ENCODE measurements at regions not wholly inside any gene's neighbourhood (a gene's known extent, or its start where the extent isn't known, plus 50 kb on each side); places are given as distances from the start of the nearest gene placed in this dataset.
A peak's percentile ranks its signal among the peaks of the same experiment; 100 is the strongest.
"Not testable (repeated sequence)": the region's sequence is repeated elsewhere in the genome, so short reads cannot be mapped to it uniquely, and the experiment has no call there.

GRCh38 chr2:216943109-216943508 lies 83.2 kb upstream of the TNP1 start:
- no peak for DNase-seq
- intact Hi-C loops (cut with DNase I): no loop called here

- no peak for DNase-seq
- intact Hi-C loops (cut with DNase I): no loop called here
These were observed 82.6 kb upstream of the TNP1 start for GRCh38 chr2:216942465-216942864.

- DNase-seq: no peak
- intact Hi-C loops (cut with DNase I): no loop called here
These were observed 82.2 kb upstream of the TNP1 start for GRCh38 chr2:216942016-216942415.

DNA sequence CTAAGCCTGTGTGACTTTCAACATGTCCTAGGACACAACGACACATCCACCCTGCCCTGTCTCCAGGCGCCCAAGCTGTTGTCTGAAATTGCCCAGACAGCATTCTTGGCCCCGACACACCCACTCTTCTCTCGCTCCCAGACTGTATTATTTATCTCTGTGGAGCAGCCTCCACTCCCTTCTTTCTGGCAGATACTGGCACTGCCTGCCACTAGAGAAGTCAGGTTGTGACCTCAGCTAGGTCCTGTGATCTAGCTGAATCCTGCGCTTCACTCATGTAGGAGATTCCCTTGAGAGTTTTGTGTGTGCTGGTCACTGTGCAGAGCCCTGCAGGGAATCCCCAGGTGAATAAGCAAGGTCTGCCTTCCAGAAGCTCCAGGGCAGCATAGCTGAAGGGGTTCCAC lies 77.1 kb upstream of the TNP1 start:
- no peak for DNase-seq
- intact Hi-C loops (cut with DNase I): no loop called here

- intact Hi-C loops (cut with DNase I): no loop called here
- DNase-seq: no peak
These were observed 74.8 kb upstream of the TNP1 start for GRCh38 chr2:216934623-216935022.

- no peak for DNase-seq
- intact Hi-C loops (cut with DNase I): no loop called here
These were observed 74.3 kb upstream of the TNP1 start for GRCh38 chr2:216934151-216934550.

DNA sequence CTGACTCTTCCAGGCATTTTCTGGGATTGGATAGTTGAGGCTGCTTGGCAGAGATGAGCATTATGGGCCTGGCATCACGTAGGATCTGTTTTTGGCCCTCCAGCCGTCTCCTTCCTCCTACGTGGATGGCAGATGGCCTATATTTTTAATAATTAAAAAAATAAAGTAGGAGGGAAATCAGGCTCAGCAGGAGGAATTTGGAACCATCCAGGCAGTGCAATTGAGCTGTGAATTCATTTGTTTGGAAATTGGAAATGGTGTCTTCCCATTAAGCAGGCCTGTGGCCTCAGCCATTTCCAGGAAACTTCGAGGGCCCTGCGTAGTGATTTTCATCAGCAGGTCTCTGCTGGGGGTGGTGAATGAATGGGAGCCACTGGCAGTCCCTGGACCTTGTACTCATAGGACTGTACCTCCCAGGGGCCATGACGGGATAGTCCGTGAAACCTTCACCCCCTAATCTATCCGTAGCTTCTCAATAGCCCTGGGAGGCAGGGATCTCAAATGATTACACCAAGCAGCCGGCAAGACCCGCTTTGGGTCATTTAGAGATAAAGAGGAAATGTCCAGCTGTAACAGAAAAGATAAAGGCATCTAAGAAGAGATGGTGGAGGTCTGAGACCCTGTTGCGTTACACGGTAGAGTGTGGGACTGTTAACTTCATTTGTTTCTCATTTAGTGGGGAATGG lies 73.1 kb upstream of the TNP1 start:
- intact Hi-C loops (cut with DNase I): no loop called here
- DNase-seq: no peak

DNA sequence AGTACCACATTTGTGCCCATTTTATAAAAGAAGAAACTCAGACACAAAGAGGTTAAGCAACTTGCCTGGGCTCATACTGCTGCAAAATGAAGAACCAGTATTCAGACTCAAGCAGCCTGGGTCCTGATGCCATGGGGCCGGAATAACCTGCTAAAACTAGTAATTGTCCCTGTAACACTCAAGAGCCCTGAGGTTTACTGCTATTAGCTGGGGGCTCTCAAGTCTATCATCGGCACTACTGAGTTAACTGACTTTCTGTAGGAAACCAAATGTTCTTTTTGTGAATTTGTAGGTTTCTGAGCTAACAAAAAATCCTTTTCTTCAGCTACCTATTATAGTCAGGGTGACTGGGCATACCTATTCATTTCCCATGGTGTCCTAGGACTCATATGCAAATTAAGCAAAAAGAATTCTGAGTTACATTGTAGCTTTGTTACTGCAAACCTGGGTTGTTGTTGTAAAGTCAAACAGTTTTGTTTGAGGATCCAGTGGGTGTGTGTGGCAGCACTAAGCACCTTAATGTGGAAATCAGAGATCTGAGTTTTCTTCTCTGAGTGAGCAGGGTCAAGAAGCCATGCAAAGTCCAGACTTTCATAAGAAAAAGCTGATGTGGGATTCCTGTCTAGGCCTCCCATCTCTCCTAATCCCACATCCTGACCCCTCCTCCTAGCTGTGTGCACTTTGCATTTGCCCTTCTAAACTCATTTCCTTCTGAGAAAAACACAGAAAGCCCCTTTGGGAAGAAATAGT lies 72.4 kb upstream of the TNP1 start:
- no peak for DNase-seq
- intact Hi-C loops (cut with DNase I): no loop called here

- DNase-seq: no peak
- intact Hi-C loops (cut with DNase I): no loop called here
These were observed 70.9 kb upstream of the TNP1 start for GRCh38 chr2:216930716-216931115.

GRCh38 chr2:216929338-216929737 lies 69.5 kb upstream of the TNP1 start:
- intact Hi-C loops (cut with DNase I); DNase-seq: not testable (repeated sequence)

- no peak for DNase-seq
- intact Hi-C loops (cut with DNase I): no loop called here
These were observed 67.3 kb upstream of the TNP1 start for GRCh38 chr2:216927163-216927562.

- DNase-seq: no peak
- intact Hi-C loops (cut with DNase I): no loop called here
These were observed 65.9 kb upstream of the TNP1 start for GRCh38 chr2:216925636-216926366.

DNA sequence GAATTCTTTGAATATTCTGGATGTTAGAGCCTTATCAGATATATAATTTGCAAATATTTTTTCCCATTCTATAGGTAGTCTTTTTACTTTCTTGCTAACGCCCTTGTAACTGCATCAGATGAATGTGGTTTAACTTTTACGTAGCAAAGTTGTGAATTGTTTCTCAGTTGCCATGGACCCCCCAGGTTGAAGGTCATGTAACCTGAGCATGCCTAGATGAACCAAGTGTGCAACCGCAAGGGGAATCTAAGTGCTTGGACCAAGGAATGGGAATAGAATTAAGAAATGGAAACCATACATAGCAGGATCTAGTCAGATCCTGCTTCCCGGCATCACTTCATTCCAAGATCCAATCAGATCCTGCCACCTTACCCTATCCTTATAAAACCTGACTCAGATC lies 65.1 kb upstream of the TNP1 start:
- intact Hi-C loops (cut with DNase I): no loop called here
- DNase-seq: no peak

- intact Hi-C loops (cut with DNase I): no loop called here
These were observed 63.8 kb upstream of the TNP1 start for GRCh38 chr2:216923706-216924105.

GRCh38 chr2:216922175-216922780 lies 62.4 kb upstream of the TNP1 start:
- DNase-seq: no peak
- intact Hi-C loops (cut with DNase I): no loop called here

More at GRCh38 chr2:216923706-216924105, 63.8 kb upstream of the TNP1 start:
- DNase-seq: no peak

DNA sequence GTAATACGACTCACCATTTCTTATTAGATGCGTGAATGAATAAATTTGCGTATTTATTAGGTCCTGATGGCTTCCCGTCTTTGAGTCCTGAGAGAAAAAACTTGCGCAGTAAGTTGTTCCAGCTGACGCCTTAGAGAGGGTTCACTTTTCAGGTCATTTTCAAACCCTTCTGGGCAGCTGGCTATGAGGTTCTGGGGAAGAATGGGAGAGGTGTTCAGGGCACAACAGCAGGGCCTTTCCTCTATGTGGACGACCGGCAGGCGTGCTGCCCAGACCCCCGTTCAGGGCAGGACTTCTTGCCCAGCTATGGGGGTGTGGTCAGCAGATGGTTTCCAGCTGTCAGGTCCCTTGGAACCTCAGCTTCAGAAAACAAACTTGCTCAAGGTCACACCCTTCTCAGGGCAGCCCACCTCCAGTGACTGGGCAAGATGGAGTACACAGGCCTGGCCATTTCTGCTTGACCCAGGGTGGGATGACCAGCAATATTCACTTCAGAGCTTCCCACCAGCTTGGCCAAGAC lies 61.1 kb upstream of the TNP1 start:
- no peak for DNase-seq
- intact Hi-C loops (cut with DNase I): no loop called here

DNA sequence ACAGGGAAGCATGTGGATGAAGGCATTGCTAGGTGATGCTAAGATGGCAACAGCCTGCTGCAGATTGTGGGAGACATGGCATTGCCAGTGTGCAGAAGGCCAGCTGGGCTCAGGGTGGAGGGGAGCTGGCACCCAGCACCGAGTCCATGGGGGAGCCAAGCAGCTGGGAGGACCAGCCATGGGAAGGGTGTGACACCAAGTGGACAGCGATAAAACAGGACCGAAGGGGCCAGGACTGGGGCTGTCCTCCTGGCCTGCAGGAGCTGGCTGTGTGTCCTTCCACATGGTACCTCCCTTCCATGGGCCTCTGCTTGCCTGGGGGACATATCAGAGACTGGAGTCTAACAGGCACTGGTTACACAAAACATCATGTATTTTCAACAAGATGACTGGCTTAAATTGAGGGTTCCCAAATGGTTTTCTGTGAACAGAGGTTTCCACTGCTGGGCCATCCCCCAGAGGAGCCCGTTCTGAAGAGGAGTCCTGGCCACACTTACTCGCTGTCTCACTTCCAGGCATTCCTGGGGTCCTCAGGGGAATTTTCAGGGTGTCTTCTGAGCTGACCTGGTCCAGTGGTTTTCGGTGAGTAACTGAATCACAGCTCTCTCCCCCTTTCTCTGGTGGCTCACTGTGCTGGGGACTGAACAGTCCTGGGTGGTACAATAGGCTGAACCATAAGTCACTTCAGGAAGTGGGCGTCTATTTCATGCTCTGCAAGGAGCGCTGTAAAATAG lies 60.4 kb upstream of the TNP1 start:
- peak in 14 of 42 donors; percentile 3 to 48 (median 20) for DNase-seq
- intact Hi-C loops (cut with DNase I): no loop called here

DNA sequence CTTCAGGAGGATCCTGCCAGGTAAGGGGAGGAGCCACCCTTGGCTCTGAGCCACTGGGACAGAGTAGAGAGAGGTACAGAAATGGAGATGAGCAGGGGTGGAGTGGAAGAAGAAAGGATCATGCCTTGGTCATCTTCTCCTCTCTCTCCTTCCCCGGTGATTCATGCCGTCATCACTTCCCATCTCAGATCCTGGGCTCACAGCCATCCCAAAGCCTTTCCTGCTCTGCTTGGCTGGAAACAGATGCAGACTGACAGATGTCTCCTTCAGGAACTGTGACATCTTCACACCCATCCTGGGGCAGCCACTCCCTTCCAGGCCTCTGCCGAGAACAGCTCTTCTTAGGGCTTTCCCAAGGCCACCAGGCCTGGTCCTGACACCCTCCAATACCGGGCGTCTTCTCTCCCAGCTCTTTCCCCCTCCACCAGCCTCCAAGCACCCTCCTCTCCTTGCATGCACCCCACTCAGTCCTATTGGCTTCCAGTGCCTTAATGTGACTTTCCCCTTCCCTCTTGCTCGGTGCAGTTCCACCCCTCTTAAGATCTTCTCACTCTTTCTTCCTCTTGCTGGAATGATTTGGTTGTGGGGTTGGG lies 58.3 kb upstream of the TNP1 start:
- intact Hi-C loops (cut with DNase I): no loop called here
- no peak for DNase-seq
